HEK293 (cell line): ENCODE measurements at regions not wholly inside any gene's neighbourhood (a gene's known extent, or its start where the extent isn't known, plus 50 kb on each side); places are given as distances from the start of the nearest gene placed in this dataset.

ENCODE experiments used
- CTCF ChIA-PET: fragments of 350-600 bp; formaldehyde crosslinking; extraction: SDS; loops from one replicate; lab custom pipeline; 2021; ENCODE audit warnings: antibody characterized with exemption; lab: Yijun Ruan, JAX
- POLR2A ChIA-PET: fragments of 300-600 bp; formaldehyde crosslinking; extraction: SDS; loops from one replicate; lab custom pipeline; 2020; ENCODE audit warnings: antibody characterized with exemption, inconsistent platforms; lab: Yijun Ruan, JAX
- H3K27ac ChIP-seq: fragments of 200-500 bp; sonication (Bioruptor generic); 2 replicates; pipeline ENCODE4 v1.5.1; 2014; ENCODE audit warnings: low read depth, low read length, control low read depth, inconsistent platforms; ENCODE audit errors: extremely low read depth
- H3K36me3 ChIP-seq, 2 experiments: fragments of 200-500 bp in 1 of 2; sonication (Bioruptor generic) in 1 of 2; 1 replicate in 1 of 2; 2 replicates in 1 of 2; pipeline ENCODE4 v1.5.1; 2014 to 2017; ENCODE audit warnings: inconsistent platforms in 2 of 2, low read length in 2 of 2; ENCODE audit not compliant: control insufficient read depth in 2 of 2, insufficient read depth in 1 of 2
- H3K4me1 ChIP-seq: fragments of 200-500 bp; sonication (Bioruptor generic); 2 replicates; pipeline ENCODE4 v1.5.1; 2014; ENCODE audit warnings: mild to moderate bottlenecking, low read length, inconsistent platforms; ENCODE audit not compliant: control insufficient read depth, insufficient read depth
- H3K4me3 ChIP-seq: 2 replicates; pipeline ENCODE4 v1.5.1; 2011; ENCODE audit warnings: low read depth, mild to moderate bottlenecking, control low read depth, low read length, moderate library complexity
- H3K9me3 ChIP-seq: fragments of 200-500 bp; sonication (Bioruptor generic); 2 replicates; pipeline ENCODE4 v1.5.1; 2014; ENCODE audit warnings: low read depth, low read length, inconsistent platforms; ENCODE audit not compliant: control insufficient read depth, insufficient read depth
- GLIS1 ChIP-seq: fragments of 450-650 bp; formaldehyde crosslinking; IDR thresholded peaks from 2 replicates; pipeline ENCODE4 v1.5.1; 2016; ENCODE audit warnings: missing biosample characterization, missing genetic modification characterization
- HOXA7 ChIP-seq: sonication (generic); formaldehyde crosslinking; IDR thresholded peaks from 2 replicates; pipeline ENCODE4 v1.8.1; 2022; ENCODE audit warnings: missing genetic modification reagents, borderline replicate concordance
- INSM2 ChIP-seq: fragments of 450-650 bp; formaldehyde crosslinking; IDR thresholded peaks from 2 replicates; pipeline ENCODE4 v1.5.1; 2016; ENCODE audit warnings: missing biosample characterization, missing genetic modification characterization
- RBAK ChIP-seq: fragments of 450-650 bp; formaldehyde crosslinking; IDR thresholded peaks from 2 replicates; pipeline ENCODE4 v1.5.1; 2016; ENCODE audit warnings: missing biosample characterization, missing genetic modification characterization
- SALL2 ChIP-seq: fragments of 450-650 bp; formaldehyde crosslinking; IDR thresholded peaks from 2 replicates; pipeline ENCODE4 v1.5.0; 2017; ENCODE audit warnings: missing biosample characterization, mild to moderate bottlenecking, missing genetic modification characterization, borderline replicate concordance
- SCRT1 ChIP-seq: fragments of 450-650 bp; formaldehyde crosslinking; IDR thresholded peaks from 2 replicates; pipeline ENCODE4 v1.5.1; 2016; ENCODE audit warnings: missing biosample characterization, missing genetic modification characterization, borderline replicate concordance
- YY2 ChIP-seq: fragments of 450-650 bp; formaldehyde crosslinking; IDR thresholded peaks from 2 replicates; pipeline ENCODE4 v1.5.1; 2016; ENCODE audit warnings: missing biosample characterization, missing genetic modification characterization
- ZBTB1 ChIP-seq: fragments of 450-650 bp; formaldehyde crosslinking; IDR thresholded peaks from 2 replicates; pipeline ENCODE4 v1.5.1; 2016; ENCODE audit warnings: missing biosample characterization, missing genetic modification characterization
- ZBTB10 ChIP-seq: fragments of 450-650 bp; formaldehyde crosslinking; IDR thresholded peaks from 2 replicates; pipeline ENCODE4 v1.5.1; 2016; ENCODE audit warnings: missing biosample characterization, missing genetic modification characterization
- ZBTB17 ChIP-seq: fragments of 450-650 bp; formaldehyde crosslinking; IDR thresholded peaks from 2 replicates; pipeline ENCODE4 v1.5.1; 2016; ENCODE audit warnings: missing biosample characterization, missing genetic modification characterization
- ZBTB44 ChIP-seq: fragments of 450-650 bp; IDR thresholded peaks from 2 replicates; pipeline ENCODE4 v1.5.1; 2018; ENCODE audit warnings: missing biosample characterization, mild to moderate bottlenecking, missing genetic modification characterization
- ZFP3 ChIP-seq: fragments of 450-650 bp; formaldehyde crosslinking; IDR thresholded peaks from 2 replicates; pipeline ENCODE4 v1.5.1; 2016; ENCODE audit warnings: low read depth, missing biosample characterization, missing genetic modification characterization
- ZNF155 ChIP-seq: fragments of 450-650 bp; formaldehyde crosslinking; IDR thresholded peaks from 2 replicates; pipeline ENCODE4 v1.5.1; 2016; ENCODE audit warnings: missing biosample characterization, missing genetic modification characterization
- ZNF16 ChIP-seq: fragments of 450-650 bp; formaldehyde crosslinking; IDR thresholded peaks from 2 replicates; pipeline ENCODE4 v1.5.1; 2016; ENCODE audit warnings: low read depth, missing biosample characterization, missing genetic modification characterization
- ZNF280C ChIP-seq: fragments of 450-650 bp; formaldehyde crosslinking; IDR thresholded peaks from 2 replicates; pipeline ENCODE4 v1.5.1; 2016; ENCODE audit warnings: missing biosample characterization, missing genetic modification characterization
- ZNF335 ChIP-seq: fragments of 450-650 bp; formaldehyde crosslinking; conservative IDR thresholded peaks from 2 replicates; pipeline ENCODE4 v1.5.1; 2016; ENCODE audit warnings: missing biosample characterization, missing genetic modification characterization
- ZNF366 ChIP-seq: fragments of 450-650 bp; formaldehyde crosslinking; conservative IDR thresholded peaks from 2 replicates; pipeline ENCODE4 v1.5.1; 2016; ENCODE audit warnings: missing biosample characterization, missing genetic modification characterization
- ZNF394 ChIP-seq: fragments of 450-650 bp; formaldehyde crosslinking; IDR thresholded peaks from 2 replicates; pipeline ENCODE4 v1.5.1; 2016; ENCODE audit warnings: missing biosample characterization, missing genetic modification characterization, mild to moderate bottlenecking, moderate library complexity, borderline replicate concordance
- ZNF404 ChIP-seq: fragments of 450-650 bp; formaldehyde crosslinking; IDR thresholded peaks from 2 replicates; pipeline ENCODE4 v1.5.1; 2017; ENCODE audit warnings: missing biosample characterization, missing genetic modification characterization
- ZNF423 ChIP-seq: fragments of 450-650 bp; formaldehyde crosslinking; IDR thresholded peaks from 2 replicates; pipeline ENCODE4 v1.5.1; 2016; ENCODE audit warnings: missing biosample characterization, missing genetic modification characterization
- ZNF548 ChIP-seq: fragments of 450-650 bp; formaldehyde crosslinking; IDR thresholded peaks from 2 replicates; pipeline ENCODE4 v1.5.1; 2016; ENCODE audit warnings: missing biosample characterization, missing genetic modification characterization
- ZNF549 ChIP-seq: fragments of 450-650 bp; IDR thresholded peaks from 2 replicates; pipeline ENCODE4 v1.5.1; 2018; ENCODE audit warnings: missing biosample characterization, missing genetic modification characterization, mild to moderate bottlenecking, inconsistent platforms, moderate library complexity
- ZNF600 ChIP-seq: fragments of 450-650 bp; formaldehyde crosslinking; IDR thresholded peaks from 2 replicates; pipeline ENCODE4 v1.5.1; 2016; ENCODE audit warnings: missing biosample characterization, missing genetic modification characterization
- ZNF623 ChIP-seq: fragments of 450-650 bp; formaldehyde crosslinking; IDR thresholded peaks from 2 replicates; pipeline ENCODE4 v1.5.1; 2016; ENCODE audit warnings: missing biosample characterization, missing genetic modification characterization
- ZNF624 ChIP-seq: fragments of 450-650 bp; formaldehyde crosslinking; IDR thresholded peaks from 2 replicates; pipeline ENCODE4 v1.5.1; 2017; ENCODE audit warnings: missing biosample characterization, missing genetic modification characterization
- ZNF654 ChIP-seq: fragments of 450-650 bp; formaldehyde crosslinking; IDR thresholded peaks from 2 replicates; pipeline ENCODE4 v1.5.1; 2016; ENCODE audit warnings: low read depth, missing biosample characterization, missing genetic modification characterization
- ZNF658 ChIP-seq: fragments of 450-650 bp; formaldehyde crosslinking; IDR thresholded peaks from 2 replicates; pipeline ENCODE4; 2016; ENCODE audit warnings: missing biosample characterization, missing genetic modification characterization
- ZNF664 ChIP-seq: fragments of 450-650 bp; formaldehyde crosslinking; IDR thresholded peaks from 2 replicates; pipeline ENCODE4 v1.5.1; 2016; ENCODE audit warnings: missing biosample characterization, missing genetic modification characterization
- TF ChIP-seq, protein P1 (sequence below): sonication (generic); formaldehyde crosslinking; IDR thresholded peaks from 2 replicates; pipeline ENCODE4 v1.8.1; 2022; ENCODE audit warnings: mild to moderate bottlenecking, moderate library complexity, missing genetic modification reagents

GRCh38 chr9:126151031-126151685 lies 175.5 kb upstream of the MVB12B start:
- Histone ChIP-seq H3K4me3 (no peak overlapping the region), H3K27ac (peak overlapping the region; percentile 6; the same call in 1 of the 2 replicates), H3K36me3 (no peaks in the 10 kb centered on the region), H3K4me1 (peaks cover 5% of the 10 kb centered on the region; the same call in 1 of the 2 replicates), H3K9me3 (no peaks in the 10 kb centered on the region)
- ChIA-PET POLR2A (interaction anchor here (0.5 kb wide), 1 partner anchor 507 kb away, joined by 5 read pairs; no protein-coding TSS in a partner anchor), CTCF (interaction anchor here (0.5 to 0.6 kb wide), 2 partner anchors 11 to 308 kb away, joined by 3 read pairs; no protein-coding TSS in a partner anchor)
- TF ChIP-seq ZNF366 (no peak), SALL2 (tag by site-specific recombination) (no peak), ZNF548 (tag by site-specific recombination) (no peak), ZNF394 (tag by site-specific recombination) (no peak), INSM2 (tag by site-specific recombination) (no peak), ZFP3 (tag by site-specific recombination) (no peak), HOXA7 (CRISPR knock-in tag) (no peak), ZNF423 (tag by site-specific recombination) (peak; percentile 36; the same call in 1 of the 2 replicates), ZNF654 (tag by site-specific recombination) (no peak), ZNF155 (tag by site-specific recombination) (no peak), ZNF658 (no peak), GLIS1 (tag by site-specific recombination) (peak; percentile 59), ZBTB10 (tag by site-specific recombination) (no peak), ZNF549 (tag by site-specific recombination) (no peak), ZNF623 (tag by site-specific recombination) (no peak), YY2 (tag by site-specific recombination) (no peak), ZBTB17 (tag by site-specific recombination) (peak; percentile 83), ZNF664 (no peak), ZBTB1 (tag by site-specific recombination) (no peak), ZNF280C (tag by site-specific recombination) (no peak), ZNF335 (peak; percentile 61), SCRT1 (tag by site-specific recombination) (no peak), ZNF600 (peak; percentile 48; the same call in 1 of the 2 replicates), RBAK (tag by site-specific recombination) (no peak), ZNF624 (tag by site-specific recombination) (no peak), ZNF404 (tag by site-specific recombination) (no peak), ZBTB44 (0 out of 2 replicates have a peak, but pooled peaks have one; percentile 26), ZNF16 (no peak)
- TF ChIP-seq, protein P1, sequence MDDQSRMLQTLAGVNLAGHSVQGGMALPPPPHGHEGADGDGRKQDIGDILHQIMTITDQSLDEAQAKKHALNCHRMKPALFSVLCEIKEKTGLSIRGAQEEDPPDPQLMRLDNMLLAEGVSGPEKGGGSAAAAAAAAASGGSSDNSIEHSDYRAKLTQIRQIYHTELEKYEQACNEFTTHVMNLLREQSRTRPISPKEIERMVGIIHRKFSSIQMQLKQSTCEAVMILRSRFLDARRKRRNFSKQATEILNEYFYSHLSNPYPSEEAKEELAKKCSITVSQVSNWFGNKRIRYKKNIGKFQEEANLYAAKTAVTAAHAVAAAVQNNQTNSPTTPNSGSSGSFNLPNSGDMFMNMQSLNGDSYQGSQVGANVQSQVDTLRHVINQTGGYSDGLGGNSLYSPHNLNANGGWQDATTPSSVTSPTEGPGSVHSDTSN (CRISPR knock-in tag) = no peak
